ENCODE measurements at regions not wholly inside any gene's neighbourhood (a gene's known extent, or its start where the extent isn't known, plus 50 kb on each side); places are given as distances from the start of the nearest gene placed in this dataset.

- Mint-ChIP-seq H3K27me3 (peaks cover 0 to 16% of the 10 kb centered on the region in 2 donors), H3K4me3 (no peak overlapping the region), H3K4me1 (no peaks in the 10 kb centered on the region), H3K36me3 (no peaks in the 10 kb centered on the region), H3K27ac (no peak overlapping the region), H3K9me3 (peaks cover 0 to 5% (median 0%) of the 10 kb centered on the region in 3 donors)
- Histone ChIP-seq H3K9me3 (no peaks in the 10 kb centered on the region), H3K27me3 (replicated peaks in 1 of 2; ENCODE audit: control insufficient read depth in 2 of 2, extremely low read depth in 1 of 2, insufficient read depth in 2 of 2, low read length in 1 of 2) (no peaks in the 10 kb centered on the region), H3K4me3 (ENCODE audit: control insufficient read depth in 1 of 2, extremely low read depth in 1 of 2, low read length in 1 of 2) (no peak overlapping the region), H3K36me3 (ENCODE audit: control insufficient read depth in 2 of 2, extremely low read depth in 1 of 2, insufficient read depth in 1 of 2, low read length in 1 of 2) (no peaks in the 10 kb centered on the region), H3K27ac (ENCODE audit: low read length) (no peak overlapping the region), H3K4me1 (ENCODE audit: control insufficient read depth in 1 of 2, extremely low read depth in 1 of 2, insufficient read depth in 2 of 2, low read length in 2 of 2) (no peaks in the 10 kb centered on the region)
- 60% methylated on average over 1 of the region's 6 CpGs for WGBS (ENCODE audit: insufficient coverage)
- CTCF ChIA-PET: no interaction called here
- DNase-seq (no peak), ATAC-seq (replicated peaks in 1 of 4) (no peak)
- POLR2A ChIA-PET: no interaction called here
Observed at GRCh38 chr14:51488569-51489220, 163.0 kb upstream of the FRMD6 start.

GRCh38 chr14:51490205-51490604 is 161.5 kb upstream of the FRMD6 start:
- Histone ChIP-seq H3K27ac (ENCODE audit: low read length) (no peak overlapping the region), H3K27me3 (replicated peaks in 1 of 2; ENCODE audit: control insufficient read depth in 2 of 2, extremely low read depth in 1 of 2, insufficient read depth in 2 of 2, low read length in 1 of 2) (peaks cover 0 to 3% of the 10 kb centered on the region in 2 experiments), H3K9me3 (no peaks in the 10 kb centered on the region), H3K4me3 (ENCODE audit: control insufficient read depth in 1 of 2, extremely low read depth in 1 of 2, low read length in 1 of 2) (no peak overlapping the region), H3K36me3 (ENCODE audit: control insufficient read depth in 2 of 2, extremely low read depth in 1 of 2, insufficient read depth in 1 of 2, low read length in 1 of 2) (no peaks in the 10 kb centered on the region), H3K4me1 (ENCODE audit: control insufficient read depth in 1 of 2, extremely low read depth in 1 of 2, insufficient read depth in 2 of 2, low read length in 2 of 2) (no peaks in the 10 kb centered on the region)
- ChIA-PET POLR2A (no interaction called here), CTCF (no interaction called here)
- no CpG with 5 or more reads among the region's 3 CpGs for WGBS (ENCODE audit: insufficient coverage)
- ATAC-seq (replicated peaks in 1 of 4) (no peak), DNase-seq (no peak)
- Mint-ChIP-seq H3K4me3 (no peak overlapping the region), H3K4me1 (no peaks in the 10 kb centered on the region), H3K27ac (no peak overlapping the region), H3K9me3 (peaks cover 0 to 5% (median 0%) of the 10 kb centered on the region in 3 donors), H3K36me3 (no peaks in the 10 kb centered on the region), H3K27me3 (peaks cover 4 to 20% of the 10 kb centered on the region in 2 donors)

- no peaks in the 10 kb centered on the region for H3K36me3 Mint-ChIP-seq
- no peak for ATAC-seq (replicated peaks in 1 of 4)
- no peak overlapping the region for H3K4me3 ChIP-seq (ENCODE audit: control insufficient read depth in 1 of 2, extremely low read depth in 1 of 2, low read length in 1 of 2)
- H3K4me1 Mint-ChIP-seq: no peaks in the 10 kb centered on the region
- ChIA-PET CTCF (no interaction called here), POLR2A (no interaction called here)
- H3K27me3 Mint-ChIP-seq: peaks cover 4 to 20% of the 10 kb centered on the region in 2 donors
- peaks cover 0 to 5% (median 0%) of the 10 kb centered on the region in 3 donors for H3K9me3 Mint-ChIP-seq
- no peak for DNase-seq
- no peak overlapping the region for H3K27ac Mint-ChIP-seq
- no peaks in the 10 kb centered on the region for H3K36me3 ChIP-seq (ENCODE audit: control insufficient read depth in 2 of 2, extremely low read depth in 1 of 2, insufficient read depth in 1 of 2, low read length in 1 of 2)
- H3K4me1 ChIP-seq (ENCODE audit: control insufficient read depth in 1 of 2, extremely low read depth in 1 of 2, insufficient read depth in 2 of 2, low read length in 2 of 2): no peaks in the 10 kb centered on the region
- H3K4me3 Mint-ChIP-seq: no peak overlapping the region
- no peaks in the 10 kb centered on the region for H3K9me3 ChIP-seq
- H3K27ac ChIP-seq (ENCODE audit: low read length): no peak overlapping the region
- peaks cover 0 to 3% of the 10 kb centered on the region in 2 experiments for H3K27me3 ChIP-seq (replicated peaks in 1 of 2; ENCODE audit: control insufficient read depth in 2 of 2, extremely low read depth in 1 of 2, insufficient read depth in 2 of 2, low read length in 1 of 2)
- WGBS (ENCODE audit: insufficient coverage): no CpG with 5 or more reads among the region's 3 CpGs
Observed at GRCh38 chr14:51491036-51491545, 160.6 kb upstream of the FRMD6 start.

- H3K36me3 Mint-ChIP-seq: no peaks in the 10 kb centered on the region
- WGBS (ENCODE audit: insufficient coverage): 60% methylated on average over 3 of the region's 3 CpGs
Observed at GRCh38 chr14:51491776-51492175, 159.9 kb upstream of the FRMD6 start.

GRCh38 chr14:51495319-51495718 is 156.4 kb upstream of the FRMD6 start:
- Histone ChIP-seq H3K4me3 (ENCODE audit: control insufficient read depth in 1 of 2, extremely low read depth in 1 of 2, low read length in 1 of 2) (no peak overlapping the region), H3K27ac (ENCODE audit: low read length) (no peak overlapping the region), H3K9me3 (no peaks in the 10 kb centered on the region), H3K27me3 (replicated peaks in 1 of 2; ENCODE audit: control insufficient read depth in 2 of 2, extremely low read depth in 1 of 2, insufficient read depth in 2 of 2, low read length in 1 of 2) (peaks cover 0 to 3% of the 10 kb centered on the region in 2 experiments), H3K4me1 (ENCODE audit: control insufficient read depth in 1 of 2, extremely low read depth in 1 of 2, insufficient read depth in 2 of 2, low read length in 2 of 2) (no peaks in the 10 kb centered on the region), H3K36me3 (ENCODE audit: control insufficient read depth in 2 of 2, extremely low read depth in 1 of 2, insufficient read depth in 1 of 2, low read length in 1 of 2) (no peaks in the 10 kb centered on the region)
- no peak for DNase-seq
- ChIA-PET CTCF (no interaction called here), POLR2A (no interaction called here)
- ATAC-seq (replicated peaks in 1 of 4): no peak
- no peaks in the 10 kb centered on the region for H3K36me3 Mint-ChIP-seq
- no peak overlapping the region for H3K4me3 Mint-ChIP-seq
- no peak overlapping the region for H3K27ac Mint-ChIP-seq
- H3K4me1 Mint-ChIP-seq: no peaks in the 10 kb centered on the region
- peaks cover 4 to 5% (median 4%) of the 10 kb centered on the region in 3 donors for H3K9me3 Mint-ChIP-seq
- peaks cover 4 to 19% of the 10 kb centered on the region in 2 donors for H3K27me3 Mint-ChIP-seq
- 100% methylated on average over 1 of the region's 2 CpGs for WGBS (ENCODE audit: insufficient coverage)

More at GRCh38 chr14:51491776-51492175, 159.9 kb upstream of the FRMD6 start:
- H3K36me3 ChIP-seq (ENCODE audit: control insufficient read depth in 2 of 2, extremely low read depth in 1 of 2, insufficient read depth in 1 of 2, low read length in 1 of 2): no peaks in the 10 kb centered on the region
- CTCF ChIA-PET: no interaction called here
- Mint-ChIP-seq H3K27ac (no peak overlapping the region), H3K4me1 (no peaks in the 10 kb centered on the region), H3K4me3 (no peak overlapping the region), H3K9me3 (peaks cover 1 to 5% (median 2%) of the 10 kb centered on the region in 3 donors), H3K27me3 (peaks cover 4 to 20% of the 10 kb centered on the region in 2 donors)
- H3K27me3 ChIP-seq (replicated peaks in 1 of 2; ENCODE audit: control insufficient read depth in 2 of 2, extremely low read depth in 1 of 2, insufficient read depth in 2 of 2, low read length in 1 of 2): peaks cover 0 to 3% of the 10 kb centered on the region in 2 experiments
- H3K27ac ChIP-seq (ENCODE audit: low read length): no peak overlapping the region
- H3K4me1 ChIP-seq (ENCODE audit: control insufficient read depth in 1 of 2, extremely low read depth in 1 of 2, insufficient read depth in 2 of 2, low read length in 2 of 2): no peaks in the 10 kb centered on the region
- H3K9me3 ChIP-seq: no peaks in the 10 kb centered on the region
- no peak for ATAC-seq (replicated peaks in 1 of 4)
- POLR2A ChIA-PET: no interaction called here
- no peak overlapping the region for H3K4me3 ChIP-seq (ENCODE audit: control insufficient read depth in 1 of 2, extremely low read depth in 1 of 2, low read length in 1 of 2)
- no peak for DNase-seq

GRCh38 chr14:51498411-51499227 is 153.1 kb upstream of the FRMD6 start:
- WGBS (ENCODE audit: insufficient coverage): 53% methylated on average over 2 of the region's 10 CpGs
- Histone ChIP-seq H3K4me3 (ENCODE audit: control insufficient read depth in 1 of 2, extremely low read depth in 1 of 2, low read length in 1 of 2) (no peak overlapping the region), H3K27ac (ENCODE audit: low read length) (no peak overlapping the region), H3K27me3 (replicated peaks in 1 of 2; ENCODE audit: control insufficient read depth in 2 of 2, extremely low read depth in 1 of 2, insufficient read depth in 2 of 2, low read length in 1 of 2) (peaks cover 0 to 3% of the 10 kb centered on the region in 2 experiments), H3K36me3 (ENCODE audit: control insufficient read depth in 2 of 2, extremely low read depth in 1 of 2, insufficient read depth in 1 of 2, low read length in 1 of 2) (no peaks in the 10 kb centered on the region), H3K9me3 (no peaks in the 10 kb centered on the region), H3K4me1 (ENCODE audit: control insufficient read depth in 1 of 2, extremely low read depth in 1 of 2, insufficient read depth in 2 of 2, low read length in 2 of 2) (no peaks in the 10 kb centered on the region)
- Mint-ChIP-seq H3K4me3 (no peak overlapping the region), H3K9me3 (peaks cover 0 to 13% (median 4%) of the 10 kb centered on the region in 3 donors), H3K27ac (no peak overlapping the region), H3K4me1 (no peaks in the 10 kb centered on the region), H3K36me3 (no peaks in the 10 kb centered on the region), H3K27me3 (peaks cover 9 to 15% of the 10 kb centered on the region in 2 donors)
- CTCF ChIA-PET: no interaction called here
- no peak for ATAC-seq (replicated peaks in 1 of 4)
- no peak for DNase-seq
- POLR2A ChIA-PET: interaction anchor here in 1 of 2 donors (0.8 kb wide), 1 partner anchor 16 kb away, joined by 3 read pairs; no protein-coding TSS in a partner anchor

Data from T-cell (primary cell).